Nephron (organoid): ENCODE measurements at regions not wholly inside any gene's neighbourhood (a gene's known extent, or its start where the extent isn't known, plus 50 kb on each side); places are given as distances from the start of the nearest gene placed in this dataset.

Experiments
- H3K27ac Mint-ChIP-seq, 3 experiments: 2 replicates each; pipeline ENCODE4 v1.8.0; 2020; ENCODE audit warnings: mixed read lengths in 3 of 3, mild to moderate bottlenecking in 2 of 3, moderate library complexity in 1 of 3
- H3K27me3 Mint-ChIP-seq: 2 replicates; pipeline ENCODE4 v1.8.0; 2021; ENCODE audit warnings: low read depth, mild to moderate bottlenecking, moderate library complexity, mixed read lengths
- H3K36me3 Mint-ChIP-seq: 2 replicates; pipeline ENCODE4 v1.8.0; 2020; ENCODE audit warnings: low read depth, mixed read lengths
- H3K4me1 Mint-ChIP-seq: 2 replicates; pipeline ENCODE4 v1.8.0; 2020; ENCODE audit warnings: mixed read lengths
- H3K4me3 Mint-ChIP-seq, 3 experiments: 2 replicates each; pipeline ENCODE4 v1.8.0; 2020; ENCODE audit warnings: mild to moderate bottlenecking in 3 of 3, mixed read lengths in 3 of 3, moderate library complexity in 2 of 3
- H3K9me3 Mint-ChIP-seq: 2 replicates; pipeline ENCODE4 v1.8.0; 2020; ENCODE audit warnings: mixed read lengths
- CTCF ChIP-seq, 3 experiments: fragments of 200-600 bp; sonication (generic); IDR thresholded peaks; one replicate each; pipeline ENCODE4 v1.5.0; 2021; ENCODE audit warnings: antibody characterized with exemption in 3 of 3; ENCODE audit not compliant: unreplicated experiment in 3 of 3

- Mint-ChIP-seq H3K4me3 (no peak overlapping the region), H3K27ac (no peak overlapping the region), H3K36me3 (no peaks in the 10 kb centered on the region), H3K4me1 (peaks cover 21% of the 10 kb centered on the region), H3K27me3 (peaks cover 8% of the 10 kb centered on the region), H3K9me3 (peaks cover 3% of the 10 kb centered on the region)
- no peak for TF ChIP-seq CTCF (IDR thresholded peaks at IDR 0.05; ENCODE audit: unreplicated experiment in 3 of 3)
These were observed 297.0 kb downstream of the ATP23 start for GRCh38 chr12:58238411-58238810.

- H3K4me3 Mint-ChIP-seq: no peak overlapping the region
- H3K27me3 Mint-ChIP-seq: peaks cover 8% of the 10 kb centered on the region
- TF ChIP-seq CTCF (IDR thresholded peaks at IDR 0.05; ENCODE audit: unreplicated experiment in 3 of 3): no peak
- no peak overlapping the region for H3K27ac Mint-ChIP-seq
- H3K4me1 Mint-ChIP-seq: peaks cover 21% of the 10 kb centered on the region
- H3K9me3 Mint-ChIP-seq: peaks cover 3% of the 10 kb centered on the region
- H3K36me3 Mint-ChIP-seq: no peaks in the 10 kb centered on the region
These were observed 299.7 kb downstream of the ATP23 start for GRCh38 chr12:58241099-58241498.

- Mint-ChIP-seq H3K9me3 (peaks cover 3% of the 10 kb centered on the region), H3K27me3 (peaks cover 5% of the 10 kb centered on the region), H3K27ac (peak overlapping the region in 2 of 3 experiments; percentile 15 to 40), H3K36me3 (no peaks in the 10 kb centered on the region), H3K4me3 (no peak overlapping the region), H3K4me1 (peaks cover 11% of the 10 kb centered on the region)
- no peak for TF ChIP-seq CTCF (IDR thresholded peaks at IDR 0.05; ENCODE audit: unreplicated experiment in 3 of 3)
These were observed 301.6 kb downstream of the ATP23 start for GRCh38 chr12:58242796-58243630.

- Mint-ChIP-seq H3K4me3 (no peak overlapping the region), H3K4me1 (peaks cover 25% of the 10 kb centered on the region), H3K36me3 (no peaks in the 10 kb centered on the region), H3K27me3 (no peaks in the 10 kb centered on the region), H3K27ac (no peak overlapping the region), H3K9me3 (peaks cover 3% of the 10 kb centered on the region)
- no peak for TF ChIP-seq CTCF (IDR thresholded peaks at IDR 0.05; ENCODE audit: unreplicated experiment in 3 of 3)
These were observed 306.3 kb downstream of the ATP23 start for GRCh38 chr12:58247633-58248032.

GRCh38 chr12:58248599-58248998 is 307.2 kb downstream of the ATP23 start:
- no peak overlapping the region for H3K4me3 Mint-ChIP-seq
- H3K27me3 Mint-ChIP-seq: no peaks in the 10 kb centered on the region
- H3K27ac Mint-ChIP-seq: no peak overlapping the region
- H3K4me1 Mint-ChIP-seq: peaks cover 22% of the 10 kb centered on the region
- TF ChIP-seq CTCF (IDR thresholded peaks at IDR 0.05; ENCODE audit: unreplicated experiment in 3 of 3): no peak
- H3K9me3 Mint-ChIP-seq: peaks cover 3% of the 10 kb centered on the region
- no peaks in the 10 kb centered on the region for H3K36me3 Mint-ChIP-seq

- no peaks in the 10 kb centered on the region for H3K27me3 Mint-ChIP-seq
- H3K4me1 Mint-ChIP-seq: peaks cover 22% of the 10 kb centered on the region
- H3K4me3 Mint-ChIP-seq: no peak overlapping the region
- peak overlapping the region in 2 of 3 experiments; percentile 49 to 52 for H3K27ac Mint-ChIP-seq
- H3K36me3 Mint-ChIP-seq: no peaks in the 10 kb centered on the region
- no peaks in the 10 kb centered on the region for H3K9me3 Mint-ChIP-seq
- no peak for TF ChIP-seq CTCF (IDR thresholded peaks at IDR 0.05; ENCODE audit: unreplicated experiment in 3 of 3)
These were observed 308.2 kb downstream of the ATP23 start for GRCh38 chr12:58249610-58250009.
